ENCODE measurements at regions not wholly inside any gene's neighbourhood (a gene's known extent, or its start where the extent isn't known, plus 50 kb on each side); places are given as distances from the start of the nearest gene placed in this dataset.
"Not testable (repeated sequence)": the region's sequence is repeated elsewhere in the genome, so short reads cannot be mapped to it uniquely, and the experiment has no call there.

DNA sequence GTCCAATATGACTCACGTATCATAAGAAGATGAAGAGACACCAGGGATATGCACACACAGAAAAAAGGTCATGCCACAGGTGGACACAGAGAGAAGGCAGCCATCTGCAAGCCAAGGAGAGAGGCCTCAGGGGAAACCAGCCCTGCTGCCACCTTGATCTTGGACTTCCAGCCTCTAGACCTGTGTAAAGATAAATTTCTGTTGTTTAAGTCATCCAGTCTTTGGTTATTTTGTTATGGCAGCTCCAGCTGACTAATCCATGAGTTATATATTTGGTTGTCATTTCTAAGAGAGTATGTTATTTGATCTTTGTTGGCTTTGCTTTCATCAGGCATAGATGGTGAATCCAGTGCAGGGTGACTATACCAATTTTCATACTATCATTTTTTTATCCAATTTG lies 130.2 kb upstream of the DAP start:
- Mint-ChIP-seq H3K4me1 (no peaks in the 10 kb centered on the region), H3K4me3 (no peak overlapping the region), H3K27ac (no peak overlapping the region), H3K36me3 (no peaks in the 10 kb centered on the region), H3K27me3 (ENCODE audit: low read depth) (peaks cover 4% of the 10 kb centered on the region), H3K9me3 (peaks cover 23% of the 10 kb centered on the region)
- no peak for DNase-seq (ENCODE audit: low spot score in 2 of 2, unreplicated experiment in 2 of 2)
- no peak for TF ChIP-seq CTCF (IDR thresholded peaks at IDR 0.05; ENCODE audit: unreplicated experiment)

GRCh38 chr5:10886497-10886896 lies 125.5 kb upstream of the DAP start:
- TF ChIP-seq CTCF (IDR thresholded peaks at IDR 0.05; ENCODE audit: unreplicated experiment), result no peak
- Mint-ChIP-seq H3K27me3 (ENCODE audit: low read depth) (peaks cover 10% of the 10 kb centered on the region), H3K36me3 (no peaks in the 10 kb centered on the region), H3K4me1 (no peaks in the 10 kb centered on the region), H3K27ac (no peak overlapping the region), H3K4me3 (no peak overlapping the region), H3K9me3 (peaks cover 29% of the 10 kb centered on the region)
- DNase-seq (ENCODE audit: low spot score in 2 of 2, unreplicated experiment in 2 of 2), result no peak

- no peaks in the 10 kb centered on the region for H3K36me3 Mint-ChIP-seq
- no peak for DNase-seq (ENCODE audit: low spot score in 2 of 2, unreplicated experiment in 2 of 2)
- H3K4me1 Mint-ChIP-seq, result no peaks in the 10 kb centered on the region
- H3K27me3 Mint-ChIP-seq (ENCODE audit: low read depth), result peaks cover 23% of the 10 kb centered on the region
- TF ChIP-seq CTCF (IDR thresholded peaks at IDR 0.05; ENCODE audit: unreplicated experiment), result no peak
- no peak overlapping the region for H3K27ac Mint-ChIP-seq
- peaks cover 22% of the 10 kb centered on the region for H3K9me3 Mint-ChIP-seq
- no peak overlapping the region for H3K4me3 Mint-ChIP-seq
Measured at GRCh38 chr5:10885026-10885425, 124.0 kb upstream of the DAP start.

- H3K36me3 Mint-ChIP-seq; H3K27ac Mint-ChIP-seq; H3K4me3 Mint-ChIP-seq; DNase-seq (ENCODE audit: low spot score in 2 of 2, unreplicated experiment in 2 of 2); H3K4me1 Mint-ChIP-seq: not testable (repeated sequence)
- Mint-ChIP-seq H3K9me3 (peaks cover 18% of the 10 kb centered on the region), H3K27me3 (ENCODE audit: low read depth) (peaks cover 33% of the 10 kb centered on the region)
Measured at GRCh38 chr5:10883945-10884344, 122.9 kb upstream of the DAP start.

GRCh38 chr5:10880934-10881333 lies 119.9 kb upstream of the DAP start:
- Mint-ChIP-seq H3K27ac (no peak overlapping the region), H3K9me3 (peaks cover 10% of the 10 kb centered on the region), H3K27me3 (ENCODE audit: low read depth) (peaks cover 49% of the 10 kb centered on the region), H3K4me1 (peaks cover 12% of the 10 kb centered on the region), H3K4me3 (no peak overlapping the region), H3K36me3 (no peaks in the 10 kb centered on the region)
- no peak for TF ChIP-seq CTCF (IDR thresholded peaks at IDR 0.05; ENCODE audit: unreplicated experiment)
- DNase-seq (ENCODE audit: low spot score in 2 of 2, unreplicated experiment in 2 of 2), result no peak

- Mint-ChIP-seq H3K27me3 (ENCODE audit: low read depth) (peaks cover 48% of the 10 kb centered on the region), H3K4me1 (peaks cover 34% of the 10 kb centered on the region)
- H3K9me3 Mint-ChIP-seq; H3K27ac Mint-ChIP-seq; H3K4me3 Mint-ChIP-seq; DNase-seq (ENCODE audit: low spot score in 2 of 2, unreplicated experiment in 2 of 2); H3K36me3 Mint-ChIP-seq: not testable (repeated sequence)
Measured at GRCh38 chr5:10876996-10877395, 116.0 kb upstream of the DAP start.
